ENCODE measurements at regions not wholly inside any gene's neighbourhood (a gene's known extent, or its start where the extent isn't known, plus 50 kb on each side); places are given as distances from the start of the nearest gene placed in this dataset.

DNA sequence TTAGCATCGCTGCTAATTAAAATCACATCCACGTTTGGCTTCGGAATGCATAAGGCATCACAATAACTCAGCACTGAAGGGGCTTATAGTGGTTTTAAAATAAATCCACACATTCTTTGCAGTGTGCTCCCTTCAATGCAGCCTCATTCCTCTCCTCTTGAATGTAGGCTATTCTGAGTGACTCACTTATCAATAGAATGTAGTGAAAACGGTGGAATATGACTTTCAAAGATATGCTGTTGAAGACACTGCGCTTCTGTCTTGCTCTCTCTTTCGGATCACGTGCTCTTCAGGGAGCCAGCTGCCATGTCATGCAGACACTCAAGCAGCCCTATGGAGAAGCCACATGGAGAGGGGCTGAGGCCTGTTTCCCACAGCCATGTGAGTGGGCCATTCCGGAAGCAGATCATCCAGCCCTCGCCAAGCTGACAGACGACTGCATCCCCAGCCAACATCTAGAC, 87.4 kb downstream of the CRYGS start:
- no peak for DNase-seq (ENCODE audit: low read depth in 2 of 2)
- no peak overlapping the region for H3K4me3 ChIP-seq (replicated peaks in 1 of 2; ENCODE audit: low read depth in 2 of 2, low read length in 2 of 2)
- TF ChIP-seq, protein P1, sequence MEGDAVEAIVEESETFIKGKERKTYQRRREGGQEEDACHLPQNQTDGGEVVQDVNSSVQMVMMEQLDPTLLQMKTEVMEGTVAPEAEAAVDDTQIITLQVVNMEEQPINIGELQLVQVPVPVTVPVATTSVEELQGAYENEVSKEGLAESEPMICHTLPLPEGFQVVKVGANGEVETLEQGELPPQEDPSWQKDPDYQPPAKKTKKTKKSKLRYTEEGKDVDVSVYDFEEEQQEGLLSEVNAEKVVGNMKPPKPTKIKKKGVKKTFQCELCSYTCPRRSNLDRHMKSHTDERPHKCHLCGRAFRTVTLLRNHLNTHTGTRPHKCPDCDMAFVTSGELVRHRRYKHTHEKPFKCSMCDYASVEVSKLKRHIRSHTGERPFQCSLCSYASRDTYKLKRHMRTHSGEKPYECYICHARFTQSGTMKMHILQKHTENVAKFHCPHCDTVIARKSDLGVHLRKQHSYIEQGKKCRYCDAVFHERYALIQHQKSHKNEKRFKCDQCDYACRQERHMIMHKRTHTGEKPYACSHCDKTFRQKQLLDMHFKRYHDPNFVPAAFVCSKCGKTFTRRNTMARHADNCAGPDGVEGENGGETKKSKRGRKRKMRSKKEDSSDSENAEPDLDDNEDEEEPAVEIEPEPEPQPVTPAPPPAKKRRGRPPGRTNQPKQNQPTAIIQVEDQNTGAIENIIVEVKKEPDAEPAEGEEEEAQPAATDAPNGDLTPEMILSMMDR (IDR thresholded peaks at IDR 0.05; ENCODE audit: low read depth, low read length), result no peak

DNA sequence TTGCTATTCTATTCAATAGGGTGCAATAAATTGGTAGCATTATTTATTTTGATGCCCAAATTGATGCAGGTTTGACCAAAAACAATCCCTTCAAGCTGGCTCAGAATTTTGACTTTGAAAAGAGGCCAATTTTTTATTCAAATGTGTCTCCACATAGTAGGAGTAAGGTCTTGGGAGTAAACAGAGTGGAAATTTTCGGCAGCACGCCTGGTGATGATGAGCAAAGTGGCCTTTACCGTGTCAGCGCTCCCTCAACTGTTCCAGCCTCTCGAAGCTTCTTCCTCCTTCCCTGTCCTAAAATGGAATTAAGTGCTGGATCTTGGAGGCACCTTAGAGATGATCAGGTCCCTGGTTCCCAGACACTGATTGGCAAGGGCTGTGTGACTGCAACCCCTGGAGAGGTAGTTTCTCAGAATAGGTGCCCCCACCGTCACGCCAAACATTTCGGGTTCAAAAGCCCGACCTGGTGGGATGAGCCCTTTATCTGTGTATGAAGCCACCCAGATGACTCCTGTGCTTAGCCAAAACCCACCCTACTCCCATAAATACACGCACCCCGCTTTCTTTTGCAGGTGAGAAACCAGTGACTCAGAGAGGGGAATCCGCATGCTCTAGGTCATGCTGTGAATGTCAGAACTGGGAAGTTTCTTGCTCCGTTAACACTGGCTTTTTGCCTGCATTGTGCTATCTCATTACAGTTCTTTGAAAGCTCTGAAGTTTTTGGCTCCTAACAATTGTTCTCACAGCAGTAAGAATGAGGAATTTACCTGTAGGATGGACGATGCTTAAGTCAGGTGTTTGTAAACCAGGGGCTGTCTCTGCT, 89.1 kb downstream of the CRYGS start:
- H3K4me3 ChIP-seq (replicated peaks in 1 of 2; ENCODE audit: low read depth in 2 of 2, low read length in 2 of 2), result no peak overlapping the region
- TF ChIP-seq, protein P1 (IDR thresholded peaks at IDR 0.05; ENCODE audit: low read depth, low read length), result no peak
- DNase-seq (ENCODE audit: low read depth in 2 of 2), result no peak

DNA sequence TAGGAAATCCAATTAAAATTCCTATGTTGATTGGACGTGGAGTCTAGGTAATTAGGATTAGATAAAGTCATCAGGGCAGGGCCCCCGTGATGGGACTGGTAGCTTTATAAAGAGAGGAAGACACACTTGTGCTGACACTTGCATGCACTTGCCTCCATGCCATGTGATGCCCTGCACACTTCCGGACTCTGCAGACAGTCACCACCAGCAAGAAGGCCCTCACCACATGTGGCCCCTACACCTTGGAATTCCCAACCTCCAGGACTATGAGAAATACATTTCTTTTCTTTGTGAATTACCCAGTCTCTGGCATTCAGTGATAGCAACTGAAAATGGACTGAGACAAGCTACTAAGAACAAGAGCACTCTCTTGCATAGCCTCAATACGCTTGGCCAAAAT, 90.6 kb downstream of the CRYGS start:
- no peak for DNase-seq (ENCODE audit: low read depth in 2 of 2)
- TF ChIP-seq, protein P1 (IDR thresholded peaks at IDR 0.05; ENCODE audit: low read depth, low read length), result no peak
- H3K4me3 ChIP-seq (replicated peaks in 1 of 2; ENCODE audit: low read depth in 2 of 2, low read length in 2 of 2), result no peak overlapping the region

DNA sequence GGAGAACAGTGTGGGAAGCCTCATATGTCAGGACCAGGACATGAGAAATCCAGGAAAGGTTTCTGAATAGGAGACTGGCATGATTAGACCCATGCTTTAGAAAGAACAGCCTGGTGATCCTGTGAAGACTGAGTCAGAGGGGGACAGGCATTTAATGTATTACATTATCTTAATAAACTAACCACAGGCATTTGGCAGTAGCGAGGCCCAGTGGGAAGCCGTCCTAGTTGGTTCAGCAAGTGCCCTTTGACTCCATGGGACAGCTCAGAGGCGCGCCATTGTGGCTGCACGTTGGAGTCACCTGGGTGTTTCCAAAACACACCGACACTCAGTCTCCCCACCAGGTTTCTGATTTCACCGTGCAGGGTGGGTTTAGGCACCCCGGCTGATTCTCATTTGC, 90.5 kb upstream of the DGKG start:
- TF ChIP-seq, protein P1 (IDR thresholded peaks at IDR 0.05; ENCODE audit: low read depth, low read length), result no peak
- H3K4me3 ChIP-seq (replicated peaks in 1 of 2; ENCODE audit: low read depth in 2 of 2, low read length in 2 of 2), result no peak overlapping the region
- peak; percentile 83 to 85 for DNase-seq (ENCODE audit: low read depth in 2 of 2)

DNA sequence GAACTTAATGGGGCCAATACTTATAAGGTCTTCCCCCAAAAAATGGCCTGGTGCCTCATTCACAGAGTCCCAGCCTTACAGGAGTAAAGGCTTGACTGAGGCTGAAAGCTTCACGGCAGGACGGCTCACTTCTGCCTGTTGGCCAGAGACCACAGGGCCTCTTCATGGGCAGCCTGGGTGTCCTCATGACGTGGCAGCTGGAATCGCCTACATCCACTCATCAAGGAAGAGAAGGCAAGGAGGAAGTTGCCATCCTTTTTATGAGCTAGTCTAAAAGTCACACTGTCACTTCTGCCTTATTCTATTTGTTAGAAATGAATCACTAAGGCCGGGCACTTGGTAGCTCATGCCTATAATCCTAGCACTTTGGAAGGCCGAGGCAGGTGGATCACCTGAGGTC, 89.3 kb upstream of the DGKG start:
- DNase-seq (ENCODE audit: low read depth in 2 of 2), result no peak
- TF ChIP-seq, protein P1 (IDR thresholded peaks at IDR 0.05; ENCODE audit: low read depth, low read length), result no peak
- no peak overlapping the region for H3K4me3 ChIP-seq (replicated peaks in 1 of 2; ENCODE audit: low read depth in 2 of 2, low read length in 2 of 2)

DNA sequence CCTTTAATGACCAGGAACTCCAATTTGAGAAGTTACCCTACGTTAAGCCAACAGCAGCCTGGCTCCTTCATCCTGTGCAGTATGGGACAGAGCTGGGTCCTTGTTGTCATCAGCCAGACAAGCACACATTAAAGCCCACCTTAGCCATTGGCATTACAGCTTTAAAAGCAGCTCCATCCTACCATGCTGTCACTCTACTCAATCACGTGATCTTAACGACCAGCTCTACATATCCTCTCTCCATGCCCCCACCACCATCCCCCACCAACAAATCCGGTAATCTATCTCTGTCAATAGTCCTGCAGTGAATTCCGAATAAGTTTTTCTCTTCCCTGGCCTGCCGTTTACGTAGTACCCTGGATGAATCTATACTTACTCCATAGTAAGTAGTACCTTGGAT, 82.9 kb upstream of the DGKG start:
- DNase-seq (ENCODE audit: low read depth in 2 of 2), result no peak
- TF ChIP-seq, protein P1 (IDR thresholded peaks at IDR 0.05; ENCODE audit: low read depth, low read length), result no peak
- H3K4me3 ChIP-seq (replicated peaks in 1 of 2; ENCODE audit: low read depth in 2 of 2, low read length in 2 of 2), result no peak overlapping the region

Data from cardiac fibroblast (primary cell).